ENCODE measurements at regions not wholly inside any gene's neighbourhood (a gene's known extent, or its start where the extent isn't known, plus 50 kb on each side); places are given as distances from the start of the nearest gene placed in this dataset.

- POLR2A ChIA-PET: no interaction called here
- no peak for TF ChIP-seq HDGF (IDR thresholded peaks at IDR 0.05; ENCODE audit: borderline replicate concordance)
- TF ChIP-seq NFRKB (IDR thresholded peaks at IDR 0.05): no peak
- no peak for TF ChIP-seq ARNT (IDR thresholded peaks at IDR 0.05)
- no peak for TF ChIP-seq CTBP1 (IDR thresholded peaks at IDR 0.05; ENCODE audit: borderline replicate concordance)
- no peak for TF ChIP-seq TARDBP (IDR thresholded peaks at IDR 0.05)
- TF ChIP-seq ELF4 (IDR thresholded peaks at IDR 0.05): no peak
- no peak for TF ChIP-seq FOXK2 (IDR thresholded peaks at IDR 0.05)
- TF ChIP-seq SP1 (IDR thresholded peaks at IDR 0.05): no peak
- DNase-seq (ENCODE audit: extremely low spot score): no peak
- CTCF ChIA-PET: no interaction called here
These were observed 326.7 kb upstream of the CAMK1G start for GRCh38 chr1:209256766-209257350.

- POLR2A ChIA-PET: no interaction called here
- TF ChIP-seq TARDBP (IDR thresholded peaks at IDR 0.05): no peak
- TF ChIP-seq ZNF384 (IDR thresholded peaks at IDR 0.05): no peak
- CTCF ChIA-PET: no interaction called here
- DNase-seq (ENCODE audit: extremely low spot score): no peak
These were observed 326.1 kb upstream of the CAMK1G start for GRCh38 chr1:209257454-209257853.

GRCh38 chr1:209260136-209260535, 323.4 kb upstream of the CAMK1G start:
- POLR2A ChIA-PET: no interaction called here
- CTCF ChIA-PET: interaction anchor here (1.0 kb wide), 1 partner anchor 12 kb away, joined by 5 read pairs; no protein-coding TSS in a partner anchor
- no peak for DNase-seq (ENCODE audit: extremely low spot score)
- no peak for TF ChIP-seq PKNOX1 (IDR thresholded peaks at IDR 0.05)
- no peak for TF ChIP-seq ZNF384 (IDR thresholded peaks at IDR 0.05)
- TF ChIP-seq LEF1 (IDR thresholded peaks at IDR 0.05; ENCODE audit: borderline replicate concordance): no peak
- no peak for TF ChIP-seq HDGF (IDR thresholded peaks at IDR 0.05; ENCODE audit: borderline replicate concordance)
- no peak for TF ChIP-seq FOXM1 (IDR thresholded peaks at IDR 0.05; ENCODE audit: borderline replicate concordance)
- no peak for TF ChIP-seq CTBP1 (IDR thresholded peaks at IDR 0.05; ENCODE audit: borderline replicate concordance)
- no peak for TF ChIP-seq L3MBTL2 (conservative IDR thresholded peaks at IDR 0.05)
- TF ChIP-seq FOXA1 (IDR thresholded peaks at IDR 0.05): no peak
- TF ChIP-seq FOXK2 (IDR thresholded peaks at IDR 0.05): no peak
- no peak for TF ChIP-seq ELF4 (IDR thresholded peaks at IDR 0.05)
- no peak for TF ChIP-seq ARNT (IDR thresholded peaks at IDR 0.05)
- TF ChIP-seq SP1 (IDR thresholded peaks at IDR 0.05): no peak
- no peak for TF ChIP-seq BHLHE40 (IDR thresholded peaks at IDR 0.05; ENCODE audit: borderline replicate concordance)
- TF ChIP-seq TARDBP (IDR thresholded peaks at IDR 0.05): no peak
- no peak for TF ChIP-seq SUZ12 (IDR thresholded peaks at IDR 0.05)
- TF ChIP-seq NFRKB (IDR thresholded peaks at IDR 0.05): no peak

GRCh38 chr1:209262631-209263030, 320.9 kb upstream of the CAMK1G start:
- ChIA-PET CTCF (interaction anchor here (0.8 kb wide), 1 partner anchor 14 kb away, joined by 3 read pairs; no protein-coding TSS in a partner anchor), POLR2A (no interaction called here)
- no peak for TF ChIP-seq L3MBTL2 (conservative IDR thresholded peaks at IDR 0.05)
- TF ChIP-seq ARNT (IDR thresholded peaks at IDR 0.05): no peak
- TF ChIP-seq SP1 (IDR thresholded peaks at IDR 0.05): no peak
- TF ChIP-seq ZNF384 (IDR thresholded peaks at IDR 0.05): no peak
- TF ChIP-seq FOXM1 (IDR thresholded peaks at IDR 0.05; ENCODE audit: borderline replicate concordance): no peak
- TF ChIP-seq HDGF (IDR thresholded peaks at IDR 0.05; ENCODE audit: borderline replicate concordance): no peak
- TF ChIP-seq NFRKB (IDR thresholded peaks at IDR 0.05): no peak
- no peak for TF ChIP-seq PKNOX1 (IDR thresholded peaks at IDR 0.05)
- no peak for TF ChIP-seq CTBP1 (IDR thresholded peaks at IDR 0.05; ENCODE audit: borderline replicate concordance)
- DNase-seq (ENCODE audit: extremely low spot score): no peak

- no peak for TF ChIP-seq NFRKB (IDR thresholded peaks at IDR 0.05)
- no peak for TF ChIP-seq SUZ12 (IDR thresholded peaks at IDR 0.05)
- no peak for TF ChIP-seq ELF4 (IDR thresholded peaks at IDR 0.05)
- no peak for TF ChIP-seq FOXM1 (IDR thresholded peaks at IDR 0.05; ENCODE audit: borderline replicate concordance)
- TF ChIP-seq ZNF384 (IDR thresholded peaks at IDR 0.05): no peak
- TF ChIP-seq FOXK2 (IDR thresholded peaks at IDR 0.05): no peak
- TF ChIP-seq LEF1 (IDR thresholded peaks at IDR 0.05; ENCODE audit: borderline replicate concordance): no peak
- TF ChIP-seq SP1 (IDR thresholded peaks at IDR 0.05): no peak
- no peak for TF ChIP-seq L3MBTL2 (conservative IDR thresholded peaks at IDR 0.05)
- no peak for TF ChIP-seq FOXA1 (IDR thresholded peaks at IDR 0.05)
- no peak for TF ChIP-seq HDGF (IDR thresholded peaks at IDR 0.05; ENCODE audit: borderline replicate concordance)
- no peak for TF ChIP-seq PKNOX1 (IDR thresholded peaks at IDR 0.05)
- TF ChIP-seq ARNT (IDR thresholded peaks at IDR 0.05): no peak
- TF ChIP-seq CTBP1 (IDR thresholded peaks at IDR 0.05; ENCODE audit: borderline replicate concordance): no peak
- no peak for DNase-seq (ENCODE audit: extremely low spot score)
- ChIA-PET POLR2A (no interaction called here), CTCF (no interaction called here)
These were observed 318.2 kb upstream of the CAMK1G start for GRCh38 chr1:209265301-209265700.

- no peak for TF ChIP-seq SUZ12 (IDR thresholded peaks at IDR 0.05)
- TF ChIP-seq FOXA1 (IDR thresholded peaks at IDR 0.05): no peak
- TF ChIP-seq FOXM1 (IDR thresholded peaks at IDR 0.05; ENCODE audit: borderline replicate concordance): no peak
- TF ChIP-seq BHLHE40 (IDR thresholded peaks at IDR 0.05; ENCODE audit: borderline replicate concordance): no peak
- no peak for TF ChIP-seq LEF1 (IDR thresholded peaks at IDR 0.05; ENCODE audit: borderline replicate concordance)
- TF ChIP-seq FOXK2 (IDR thresholded peaks at IDR 0.05): no peak
- no peak for TF ChIP-seq ZNF384 (IDR thresholded peaks at IDR 0.05)
- no peak for TF ChIP-seq NFRKB (IDR thresholded peaks at IDR 0.05)
- no peak for TF ChIP-seq ARNT (IDR thresholded peaks at IDR 0.05)
- TF ChIP-seq ELF4 (IDR thresholded peaks at IDR 0.05): no peak
- TF ChIP-seq SP1 (IDR thresholded peaks at IDR 0.05): no peak
- ChIA-PET CTCF (interaction anchor here (1.6 kb wide), 1 partner anchor 18 kb away, joined by 3 read pairs; no protein-coding TSS in a partner anchor), POLR2A (no interaction called here)
- no peak for DNase-seq (ENCODE audit: extremely low spot score)
These were observed 316.8 kb upstream of the CAMK1G start for GRCh38 chr1:209266590-209267205.
